GM19043 (cell line): ENCODE measurements at regions not wholly inside any gene's neighbourhood (a gene's known extent, or its start where the extent isn't known, plus 50 kb on each side); places are given as distances from the start of the nearest gene placed in this dataset.
"Not testable (repeated sequence)": the region's sequence is repeated elsewhere in the genome, so short reads cannot be mapped to it uniquely, and the experiment has no call there.

ENCODE experiments used
- ATAC-seq: cut with Tn5 transposase; IDR thresholded peaks from one replicate; pipeline ENCODE4 v1.9.1; 2021; ENCODE audit warnings: low read depth; ENCODE audit not compliant: unreplicated experiment

GRCh38 chr9:30075451-30076199, 2308.8 kb upstream of the ACO1 start:
- ATAC-seq, result peak; percentile 68

GRCh38 chr9:30078195-30078594, 2306.2 kb upstream of the ACO1 start:
- no peak for ATAC-seq

- no peak for ATAC-seq
Measured at GRCh38 chr9:30089428-30089827, 2295.0 kb upstream of the ACO1 start.

- ATAC-seq, result no peak
Measured at GRCh38 chr9:30103647-30104394, 2280.6 kb upstream of the ACO1 start.

GRCh38 chr9:30107134-30107533, 2277.3 kb upstream of the ACO1 start:
- ATAC-seq, result not testable (repeated sequence)

GRCh38 chr9:30116673-30117217, 2267.7 kb upstream of the ACO1 start:
- ATAC-seq, result no peak

- ATAC-seq, result no peak
Measured at GRCh38 chr9:30120666-30121065, 2263.8 kb upstream of the ACO1 start.

GRCh38 chr9:30121611-30122010, 2262.8 kb upstream of the ACO1 start:
- no peak for ATAC-seq

- ATAC-seq, result no peak
Measured at GRCh38 chr9:30125881-30126280, 2258.6 kb upstream of the ACO1 start.

GRCh38 chr9:30127371-30127770, 2257.1 kb upstream of the ACO1 start:
- no peak for ATAC-seq

- ATAC-seq, result no peak
Measured at GRCh38 chr9:30140407-30140806, 2244.0 kb upstream of the ACO1 start.

- ATAC-seq, result no peak
Measured at GRCh38 chr9:30160570-30160969, 2223.9 kb upstream of the ACO1 start.

GRCh38 chr9:30172206-30172605, 2212.2 kb upstream of the ACO1 start:
- no peak for ATAC-seq

- ATAC-seq, result no peak
Measured at GRCh38 chr9:30178610-30179009, 2205.8 kb upstream of the ACO1 start.

- no peak for ATAC-seq
Measured at GRCh38 chr9:30193421-30193820, 2191.0 kb upstream of the ACO1 start.

- ATAC-seq, result no peak
Measured at GRCh38 chr9:30196941-30197340, 2187.5 kb upstream of the ACO1 start.

GRCh38 chr9:30197453-30197852, 2187.0 kb upstream of the ACO1 start:
- ATAC-seq, result no peak

GRCh38 chr9:30197954-30198353, 2186.5 kb upstream of the ACO1 start:
- ATAC-seq, result no peak

GRCh38 chr9:30198463-30199309, 2185.8 kb upstream of the ACO1 start:
- no peak for ATAC-seq

- ATAC-seq, result no peak
Measured at GRCh38 chr9:30201024-30201423, 2183.4 kb upstream of the ACO1 start.

GRCh38 chr9:30235068-30235467, 2149.4 kb upstream of the ACO1 start:
- ATAC-seq, result no peak
